ENCODE measurements at regions not wholly inside any gene's neighbourhood (a gene's known extent, or its start where the extent isn't known, plus 50 kb on each side); places are given as distances from the start of the nearest gene placed in this dataset.

DNA sequence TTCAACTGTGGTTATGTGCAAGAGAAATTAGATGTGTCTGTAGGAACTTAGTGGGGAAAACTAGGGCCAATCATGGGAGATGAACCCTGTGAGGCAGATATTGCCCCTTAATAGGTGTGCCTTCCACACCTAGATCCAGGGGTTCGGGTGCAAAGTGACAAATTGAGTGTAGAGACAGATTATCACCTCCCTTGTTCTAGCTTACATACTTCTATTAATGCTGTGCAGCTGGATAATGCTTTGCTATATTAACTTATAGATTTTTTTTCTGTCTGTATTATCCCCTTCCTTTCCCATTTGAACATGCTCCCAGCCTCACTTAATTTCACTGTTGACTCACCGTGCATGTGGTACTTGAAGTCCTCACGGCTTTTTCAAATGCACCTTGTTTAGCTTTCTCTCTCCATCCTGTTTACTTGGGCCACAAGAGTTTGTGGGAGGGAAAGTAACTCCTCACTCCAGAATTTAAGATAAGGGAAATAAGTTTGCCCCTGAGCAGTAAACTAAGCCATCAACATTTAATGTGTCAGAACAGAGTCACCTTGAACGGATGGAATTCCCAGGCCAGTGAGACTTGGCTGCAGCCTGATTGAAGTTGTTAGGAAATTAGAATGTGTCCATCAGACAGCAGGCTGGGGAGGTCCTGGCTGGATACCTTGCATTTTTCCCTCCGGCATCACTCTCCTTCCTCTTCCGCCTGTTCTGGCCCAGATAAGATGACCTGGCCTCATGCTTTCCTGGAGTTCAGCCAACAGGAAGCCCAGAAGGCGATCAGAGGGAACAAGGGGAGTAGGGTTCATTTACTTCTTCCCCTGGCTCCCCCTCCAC is 478.4 kb downstream of the BCOR start:
- no peak for DNase-seq (ENCODE audit: low spot score)

DNA sequence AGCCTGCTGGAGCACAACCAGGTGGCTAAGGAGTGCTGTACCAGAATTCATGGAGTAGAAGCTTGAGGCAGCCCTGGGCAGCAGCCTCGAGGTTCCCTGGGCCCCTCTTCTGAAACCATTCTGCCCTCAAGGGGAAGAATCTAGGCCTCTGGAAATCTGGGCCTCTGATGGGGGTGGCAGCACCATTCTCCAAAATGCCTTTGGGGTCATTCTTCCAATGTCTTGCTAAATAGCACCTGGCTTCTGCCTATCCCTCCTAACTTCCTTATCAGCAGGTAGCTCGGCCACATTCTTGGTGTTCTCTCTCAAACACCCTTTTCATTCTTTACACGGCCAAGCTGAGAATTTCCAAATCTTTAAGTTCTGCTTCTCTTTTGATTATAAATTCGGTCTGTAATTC is 473.6 kb downstream of the BCOR start:
- DNase-seq (ENCODE audit: low spot score), result no peak

DNA sequence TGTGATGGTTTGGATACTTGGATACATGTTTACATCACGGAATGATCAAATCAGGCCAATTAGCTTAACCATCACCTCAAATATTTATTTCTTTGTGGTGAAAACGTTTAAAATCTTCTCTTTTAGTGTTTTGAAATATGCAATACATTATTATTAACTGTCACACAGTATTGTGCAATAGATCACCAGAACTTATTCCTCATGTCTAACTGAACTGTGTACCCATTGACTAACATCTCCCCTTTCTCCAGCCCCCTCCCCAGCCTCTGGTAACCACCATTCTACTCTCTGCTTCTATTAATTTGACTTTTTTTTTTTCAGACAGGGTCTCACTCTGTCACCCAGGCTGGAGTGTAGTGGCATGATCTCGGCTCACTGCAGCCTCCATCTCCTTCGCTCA is 471.9 kb downstream of the BCOR start:
- no peak for DNase-seq (ENCODE audit: low spot score)

DNA sequence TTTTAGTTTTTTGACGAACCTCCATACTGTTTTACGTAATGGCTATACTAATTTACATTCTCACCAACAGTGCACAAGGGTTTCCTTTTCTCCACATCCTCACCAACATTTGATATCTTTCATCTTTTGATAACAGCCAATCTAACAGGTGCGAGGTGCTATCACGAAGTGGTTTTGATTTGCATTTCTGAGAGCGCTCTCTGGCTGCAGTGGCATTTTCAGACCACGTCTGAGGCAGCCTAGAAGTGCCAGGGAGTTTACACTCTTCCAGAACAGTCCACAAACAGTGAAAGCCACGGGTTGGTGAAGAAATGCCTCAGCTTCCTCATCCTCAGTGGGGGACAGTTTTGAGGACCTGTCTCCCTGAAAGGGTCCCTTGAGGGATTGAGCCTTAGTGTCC is 471.0 kb downstream of the BCOR start:
- no peak for DNase-seq (ENCODE audit: low spot score)

DNA sequence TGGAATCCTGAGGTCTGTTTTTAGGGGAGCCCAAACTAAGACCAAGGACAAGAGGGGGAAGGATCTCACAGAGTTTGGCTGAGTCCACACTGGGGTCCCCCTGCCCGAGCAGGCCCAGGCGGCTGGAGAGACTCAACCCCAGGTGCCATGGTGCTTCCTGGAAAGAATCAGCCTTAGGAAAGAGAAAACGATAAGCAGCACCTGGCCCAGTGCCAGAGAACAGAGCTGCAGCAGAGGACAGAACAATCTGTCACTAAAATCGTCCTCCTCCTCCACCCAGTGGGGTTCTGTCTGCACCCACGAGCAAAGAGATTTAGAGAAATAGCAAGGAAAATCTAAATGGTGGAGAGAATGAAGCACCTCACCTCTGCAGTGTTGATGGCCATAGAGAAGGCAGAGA is 470.5 kb downstream of the BCOR start:
- DNase-seq (ENCODE audit: low spot score), result no peak

DNA sequence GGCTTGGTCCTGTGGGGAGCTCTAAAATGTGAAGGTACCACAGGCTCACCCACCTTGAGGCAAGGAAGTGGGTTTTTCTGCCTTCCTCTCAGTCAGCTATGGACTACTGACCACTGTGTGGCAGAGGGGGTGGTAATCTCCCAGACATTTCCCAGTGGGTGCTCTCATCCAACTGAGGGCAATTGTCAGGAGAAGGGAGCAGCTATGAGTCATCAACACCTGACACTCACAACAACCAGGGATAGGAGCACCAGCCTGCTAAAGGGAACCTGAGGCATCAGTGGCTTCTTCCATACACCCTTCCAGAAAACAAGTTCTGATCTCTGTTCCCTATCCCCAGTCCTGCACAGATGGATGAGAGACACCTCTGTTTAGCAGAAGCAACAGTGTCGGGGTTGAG is 468.8 kb downstream of the BCOR start:
- no peak for DNase-seq (ENCODE audit: low spot score)

DNA sequence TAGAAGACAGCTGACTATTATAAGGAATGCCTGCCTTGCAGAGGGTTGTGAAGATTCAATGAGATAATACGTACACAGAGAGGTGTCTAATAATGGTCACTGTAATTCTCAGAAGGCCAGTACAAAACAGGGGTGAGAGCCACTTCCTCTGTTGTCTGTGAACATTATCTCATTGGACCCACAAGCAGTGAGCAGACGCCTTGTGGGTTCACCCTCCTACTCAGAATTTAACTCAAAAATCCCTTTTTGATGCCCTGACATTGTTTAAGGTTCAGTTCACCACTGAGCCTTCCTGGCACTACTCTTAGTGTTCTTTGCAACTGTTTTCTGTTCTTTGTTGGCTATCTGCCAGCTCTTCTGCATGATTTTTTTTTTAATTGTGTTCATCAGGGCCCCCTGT is 467.4 kb downstream of the BCOR start:
- no peak for DNase-seq (ENCODE audit: low spot score)

DNA sequence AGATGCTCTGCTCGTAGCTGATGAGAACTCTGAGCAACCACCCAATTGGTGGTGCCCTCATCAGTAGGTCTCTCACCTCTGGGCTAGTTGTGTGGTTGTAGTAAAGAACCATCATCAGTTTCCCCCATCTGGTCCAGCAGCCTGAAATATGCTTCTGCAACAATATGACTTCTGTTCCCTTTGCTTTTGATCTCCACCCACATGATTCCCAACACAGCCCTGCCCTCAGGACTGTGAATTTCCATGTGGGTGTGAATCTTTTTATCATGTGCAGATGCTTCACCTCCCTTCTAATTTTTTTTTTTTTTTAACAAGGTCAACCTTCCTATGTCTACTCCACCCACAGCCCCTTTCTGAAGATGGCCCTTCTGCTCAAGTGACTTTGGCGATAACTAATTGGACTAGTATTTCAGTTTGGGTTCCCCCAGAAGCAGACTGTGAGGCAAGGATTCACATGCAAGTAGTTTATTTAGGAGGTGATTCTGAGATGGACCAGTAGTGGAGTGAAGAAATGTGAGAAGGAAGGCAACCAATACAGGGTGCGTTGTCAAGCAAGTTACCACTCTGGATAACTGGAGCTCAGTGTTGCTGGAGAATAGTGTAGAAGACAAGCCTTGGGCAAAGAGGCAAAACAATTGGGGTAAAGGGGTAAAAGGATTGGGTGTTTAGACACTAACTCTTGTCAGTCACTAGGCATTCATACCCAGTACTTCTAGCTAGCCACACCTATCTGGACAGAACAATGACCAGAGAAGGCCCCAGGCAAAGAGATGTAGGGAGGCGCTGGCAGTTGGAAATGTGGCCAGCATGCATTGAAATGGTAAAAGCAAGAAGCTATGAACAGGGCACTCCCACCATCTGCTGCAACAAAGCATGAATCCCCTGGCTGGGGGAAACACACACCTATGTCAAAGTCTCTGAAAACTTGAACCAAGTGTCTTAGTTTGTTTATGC is 466.2 kb downstream of the BCOR start:
- no peak for DNase-seq (ENCODE audit: low spot score)

DNA sequence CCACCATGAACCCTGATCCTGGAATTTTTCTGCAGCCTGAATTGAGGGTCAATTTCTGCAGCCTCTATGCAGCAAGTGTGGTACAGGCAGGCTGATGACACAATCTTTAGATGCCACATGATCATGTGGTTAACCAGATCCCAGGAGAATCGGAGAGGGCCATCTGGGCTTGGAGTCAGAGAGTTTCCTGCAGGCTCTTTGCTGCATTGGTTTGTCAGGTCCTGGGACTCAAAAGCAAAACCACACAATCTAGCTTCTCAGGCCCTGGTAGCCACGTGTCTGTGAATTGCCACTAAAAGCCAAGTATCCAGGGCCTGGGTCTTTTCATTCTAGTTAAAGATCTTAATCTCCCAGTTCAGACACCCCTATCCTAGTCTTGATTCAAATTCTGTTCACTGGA is 464.5 kb downstream of the BCOR start:
- DNase-seq (ENCODE audit: low spot score), result no peak

DNA sequence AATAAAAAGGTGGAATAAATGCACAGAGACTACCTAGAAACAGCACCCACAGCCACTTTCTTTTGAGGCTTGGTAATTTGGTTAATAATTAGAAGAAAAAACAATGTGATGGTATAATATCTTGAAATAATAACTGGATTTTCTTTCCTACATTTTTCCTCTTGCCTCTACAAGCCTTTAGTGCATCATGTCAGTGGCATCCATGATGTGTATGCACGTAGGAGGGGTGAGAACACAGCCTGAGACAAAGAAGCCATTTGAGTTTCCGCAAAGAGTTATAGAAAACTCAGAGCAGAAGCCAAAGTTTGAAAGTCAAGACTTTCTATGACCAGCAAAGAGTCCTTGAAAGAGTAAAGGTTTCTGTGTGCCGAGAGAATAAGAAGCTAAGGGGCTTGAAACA is 461.3 kb downstream of the BCOR start:
- DNase-seq (ENCODE audit: low spot score), result no peak

DNA sequence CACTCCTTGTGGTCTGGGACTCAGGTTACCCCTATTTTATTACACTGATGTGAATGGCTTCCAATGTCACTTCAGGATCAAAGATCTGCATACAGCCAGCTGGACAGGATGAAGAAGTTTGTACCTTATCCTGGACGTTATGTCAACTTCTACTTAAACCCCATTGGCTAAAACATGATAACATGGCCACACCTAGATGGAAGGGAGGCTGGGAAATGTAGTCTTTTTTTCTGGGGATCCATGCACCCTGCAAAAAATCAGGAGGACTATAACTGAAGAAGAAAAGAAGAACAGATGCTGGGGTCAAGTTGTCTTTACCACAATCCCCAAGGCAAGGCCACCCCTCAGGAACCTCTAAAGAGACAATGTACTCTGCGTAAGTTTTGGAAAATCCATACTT is 459.2 kb downstream of the BCOR start:
- DNase-seq (ENCODE audit: low spot score), result no peak

DNA sequence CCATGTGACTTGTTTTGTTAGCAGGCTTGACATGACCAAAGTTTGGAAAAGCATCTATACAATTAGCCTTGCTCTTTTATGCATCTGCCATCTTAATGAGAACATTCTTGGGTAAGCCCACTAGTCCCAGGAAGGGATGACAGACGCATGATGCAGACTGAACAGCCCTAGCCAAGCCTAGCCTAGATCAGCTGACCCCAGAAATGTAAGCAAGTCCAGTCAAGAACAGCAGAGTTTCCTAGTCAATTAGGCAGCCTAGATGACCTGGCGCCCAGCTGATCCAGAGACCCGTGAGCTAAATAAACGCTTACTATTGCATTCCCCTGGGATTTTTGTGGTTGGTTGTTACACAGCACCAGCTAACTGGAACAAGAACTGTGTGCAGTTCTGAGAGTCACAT is 457.9 kb downstream of the BCOR start:
- DNase-seq (ENCODE audit: low spot score), result no peak

DNA sequence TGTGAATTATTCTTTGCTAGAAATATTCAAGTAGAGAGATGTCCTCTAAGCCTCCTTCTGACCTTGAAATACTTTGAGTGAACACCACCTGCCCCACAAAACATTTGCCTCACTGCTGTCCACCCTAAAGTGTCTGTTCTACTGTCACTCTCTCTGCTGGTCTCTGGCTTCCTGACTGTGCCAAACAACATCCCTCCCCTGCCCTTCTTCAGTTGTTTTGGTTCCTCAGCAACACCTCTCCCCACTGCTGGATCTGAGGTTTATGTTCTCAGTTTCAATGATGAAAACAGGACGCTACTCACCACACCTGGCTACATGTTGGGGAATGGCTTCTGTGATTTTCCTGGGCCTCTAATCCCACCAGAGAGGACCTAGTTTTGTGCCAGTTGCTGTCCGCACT is 456.9 kb downstream of the BCOR start:
- no peak for DNase-seq (ENCODE audit: low spot score)

DNA sequence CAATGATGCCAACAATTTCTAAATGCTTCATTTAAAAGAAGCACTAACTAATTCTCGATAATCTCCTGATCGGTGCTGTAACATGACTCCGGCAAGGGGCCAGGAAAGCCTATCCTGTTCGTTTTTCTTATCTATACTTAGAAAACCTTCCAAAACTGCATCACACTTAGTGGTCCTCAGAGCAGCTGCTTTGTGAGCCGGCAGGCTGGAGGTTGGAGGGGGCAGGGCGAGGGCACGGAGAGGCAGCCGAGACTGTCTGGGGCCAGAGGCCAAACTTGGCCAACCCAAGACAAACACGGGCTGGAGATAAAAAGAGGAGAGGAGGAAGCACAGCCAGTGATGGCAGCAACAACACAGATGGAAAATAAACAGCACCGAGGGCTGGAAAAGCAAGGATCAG is 455.7 kb downstream of the BCOR start:
- no peak for DNase-seq (ENCODE audit: low spot score)

DNA sequence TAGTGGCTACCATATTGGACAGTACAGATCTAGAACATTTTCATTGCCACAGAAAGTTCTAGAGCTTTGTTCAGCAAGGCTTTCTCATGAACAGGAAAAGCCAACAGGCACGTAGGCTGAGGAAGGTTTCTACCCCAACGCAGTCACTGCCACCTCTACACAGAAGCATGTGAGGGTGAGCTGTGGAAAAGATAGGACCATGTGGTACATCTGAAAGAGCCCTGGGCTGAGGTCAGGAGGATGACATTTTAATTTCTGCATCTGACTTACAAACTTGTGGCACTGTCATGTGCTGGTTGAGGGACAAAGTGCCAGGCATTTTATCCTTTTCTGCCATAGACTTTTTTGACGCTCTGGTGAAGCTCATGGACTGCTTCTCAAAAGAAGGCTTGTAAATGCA is 454.2 kb downstream of the BCOR start:
- DNase-seq (ENCODE audit: low spot score), result no peak

DNA sequence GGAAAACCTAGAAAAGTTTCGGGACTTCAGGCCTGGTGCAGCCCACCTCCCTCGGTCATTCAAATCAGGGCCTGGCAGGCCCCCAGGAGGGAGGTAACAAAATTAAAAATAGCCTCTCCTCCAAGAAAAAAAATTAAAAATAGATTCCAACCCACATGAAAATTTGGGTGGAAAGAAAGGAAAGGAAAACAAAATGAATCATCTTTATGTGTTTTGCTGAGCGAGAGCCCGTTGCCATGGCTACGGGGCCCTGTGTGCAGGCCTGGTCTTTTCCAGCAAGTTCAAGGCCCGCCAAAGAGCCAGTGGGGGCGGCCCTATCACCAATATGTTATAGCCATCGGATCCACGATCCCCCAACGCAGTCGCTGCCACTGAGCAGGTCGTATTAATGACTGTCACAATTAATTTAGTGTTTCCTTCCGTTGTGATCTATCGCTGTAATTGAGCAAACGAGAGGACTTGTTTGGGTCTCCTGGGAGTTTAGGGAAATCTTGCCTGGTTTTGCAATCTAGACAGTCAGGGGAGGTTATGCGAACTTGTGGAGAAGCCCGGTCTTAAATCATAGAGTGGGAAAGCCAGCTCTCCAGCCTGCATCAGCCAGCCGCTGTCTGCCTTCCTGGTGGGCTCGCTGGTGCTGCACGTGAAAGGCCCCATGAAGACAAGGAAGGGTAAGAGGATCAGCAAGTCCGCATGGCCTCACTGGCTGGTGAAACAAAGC is 452.4 kb downstream of the BCOR start:
- DNase-seq (ENCODE audit: low spot score), result no peak

DNA sequence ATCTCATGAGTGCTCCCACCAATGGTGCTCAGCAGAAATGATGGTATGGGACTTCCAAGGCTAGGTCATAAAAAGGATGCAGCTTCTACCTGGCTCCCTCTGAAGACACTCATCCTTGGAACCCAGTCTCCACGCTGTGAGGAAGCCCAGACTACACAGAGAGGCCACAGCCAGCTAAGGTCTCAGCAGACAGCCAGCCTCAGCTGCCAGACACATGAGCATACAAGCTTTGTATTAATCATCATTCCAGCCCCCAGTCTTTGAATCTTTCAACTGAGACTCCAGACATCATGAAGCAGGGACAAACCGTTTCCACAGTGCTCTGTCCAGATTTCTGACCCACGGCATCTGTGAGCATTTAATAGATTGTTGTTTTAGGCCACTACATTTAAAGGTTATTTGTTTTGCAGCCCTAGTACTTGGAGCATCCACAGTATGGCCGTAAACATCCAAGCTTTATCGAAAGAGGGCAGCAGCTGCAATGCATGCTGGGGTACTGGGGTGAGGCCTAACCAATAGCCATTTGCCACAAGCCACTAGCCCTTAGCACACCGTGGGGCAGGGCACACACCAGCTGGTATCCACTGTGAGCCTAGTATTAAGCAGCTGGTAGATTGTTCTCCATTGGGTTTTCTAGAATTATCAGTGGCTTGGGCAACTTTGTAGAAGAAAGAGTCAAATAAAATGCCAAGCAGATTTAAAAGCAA is 449.1 kb downstream of the BCOR start:
- DNase-seq (ENCODE audit: low spot score), result no peak

DNA sequence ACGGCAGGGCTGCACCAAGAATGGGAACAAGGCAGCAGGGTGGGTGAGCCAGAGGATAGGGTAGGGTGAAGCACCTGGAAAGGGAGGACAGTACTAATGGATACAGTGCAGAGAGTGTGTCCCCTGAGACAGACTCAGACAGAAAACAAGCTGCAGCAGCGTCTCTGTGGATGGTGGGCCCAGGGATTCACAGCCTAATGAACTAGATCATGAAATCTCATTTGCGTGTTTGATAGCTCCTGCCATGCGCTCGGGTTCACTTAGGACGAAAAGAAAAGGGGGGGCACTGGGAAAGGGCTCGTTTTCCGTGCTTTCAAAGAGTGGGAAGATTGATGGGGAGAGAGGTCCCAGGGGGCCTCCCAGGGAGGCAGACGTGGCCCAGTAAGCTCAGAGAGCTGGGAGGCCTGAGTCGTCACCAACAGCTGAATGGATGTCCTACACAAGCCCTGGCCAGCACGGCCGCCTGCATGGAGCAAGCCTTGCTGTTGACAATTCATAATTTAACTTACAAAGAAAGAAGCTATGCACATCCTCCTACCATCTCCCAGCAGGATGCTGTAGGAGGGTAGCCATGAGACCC is 446.9 kb downstream of the BCOR start:
- DNase-seq (ENCODE audit: low spot score), result no peak

DNA sequence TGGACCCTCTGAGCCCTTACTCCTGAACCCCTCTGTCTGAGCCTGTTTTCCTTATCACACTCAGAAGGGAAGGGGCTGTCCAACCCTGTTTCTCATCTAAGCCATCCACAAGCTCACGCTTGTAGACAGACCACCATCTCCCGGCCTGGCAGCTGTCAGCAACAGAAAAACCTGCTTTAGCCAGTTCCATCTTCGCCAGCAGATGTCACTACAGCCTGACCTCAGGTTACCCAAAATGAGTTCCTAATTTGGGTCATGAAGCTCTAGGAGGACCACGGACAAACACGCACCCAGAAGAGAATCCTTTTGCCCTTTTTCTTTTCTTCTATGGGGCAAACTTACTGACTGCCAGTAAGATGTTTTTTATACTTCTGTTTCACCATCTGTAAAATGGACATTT is 445.4 kb downstream of the BCOR start:
- no peak for DNase-seq (ENCODE audit: low spot score)

DNA sequence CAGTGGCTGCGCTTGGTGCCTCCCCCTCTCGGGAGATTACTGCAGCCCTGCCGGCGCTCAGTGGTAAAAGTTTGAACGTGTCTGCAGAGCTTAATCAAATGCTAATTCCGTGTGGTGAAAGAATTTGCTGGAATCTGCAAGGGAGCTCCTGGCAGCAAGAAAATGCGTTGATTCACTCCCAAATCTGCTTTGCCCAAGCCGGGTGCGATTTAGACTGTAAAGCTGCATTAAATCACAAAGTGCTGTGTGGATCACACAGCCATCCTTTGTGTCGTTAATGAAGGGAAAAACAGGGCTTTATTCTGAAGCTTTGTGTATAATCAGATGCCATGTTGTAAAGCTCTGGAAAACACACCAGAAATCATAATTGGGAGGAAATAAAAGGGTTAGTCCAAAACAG is 444.1 kb downstream of the BCOR start:
- no peak for DNase-seq (ENCODE audit: low spot score)
